Liver (tissue), 3 donors: ENCODE measurements at regions not wholly inside any gene's neighbourhood (a gene's known extent, or its start where the extent isn't known, plus 50 kb on each side); places are given as distances from the start of the nearest gene placed in this dataset.
"Not testable (repeated sequence)": the region's sequence is repeated elsewhere in the genome, so short reads cannot be mapped to it uniquely, and the experiment has no call there.

Experiments
- GABPA ChIP-seq, 2 donors: IDR thresholded peaks in 1 of 2; conservative IDR thresholded peaks in 1 of 2; 2 replicates each; pipeline ENCODE4 v1.6.1; 2016; ENCODE audit warnings: antibody characterized with exemption in 2 of 2, mild to moderate bottlenecking in 1 of 2, moderate library complexity in 1 of 2
- HNF4G ChIP-seq: IDR thresholded peaks from 2 replicates; pipeline ENCODE4 v1.6.1; 2016; ENCODE audit warnings: antibody characterized with exemption
- JUND ChIP-seq, 2 donors: IDR thresholded peaks; 2 replicates each; pipeline ENCODE4 v1.6.1; 2016; ENCODE audit warnings: antibody characterized with exemption in 2 of 2
- RXRA ChIP-seq, 2 donors: IDR thresholded peaks; 2 replicates each; pipeline ENCODE4 v1.6.1; 2017 to 2018; ENCODE audit warnings: antibody characterized with exemption in 2 of 2, mild to moderate bottlenecking in 1 of 2
- SP1 ChIP-seq: IDR thresholded peaks from 2 replicates; pipeline ENCODE4 v1.6.1; 2018; ENCODE audit warnings: antibody characterized with exemption, mild to moderate bottlenecking
- TAF1 ChIP-seq: conservative IDR thresholded peaks from 2 replicates; pipeline ENCODE4 v1.6.1; 2016; ENCODE audit warnings: antibody characterized with exemption, mild to moderate bottlenecking
- YY1 ChIP-seq: IDR thresholded peaks from 2 replicates; pipeline ENCODE4 v1.6.1; 2016; ENCODE audit warnings: antibody characterized with exemption, mild to moderate bottlenecking
- TF ChIP-seq, protein P1 (sequence below): fragments of 150-350 bp; IDR thresholded peaks from 2 replicates; pipeline ENCODE4 v1.5.1; 2017; ENCODE audit warnings: improper control_type of control experiment, low read depth, low read length; ENCODE audit not compliant: missing input control
- TF ChIP-seq, protein P2 (sequence below): IDR thresholded peaks from 2 replicates; pipeline ENCODE4 v1.6.1; 2016; ENCODE audit warnings: antibody characterized with exemption
- TF ChIP-seq, protein P3 (sequence below): IDR thresholded peaks from 2 replicates; pipeline ENCODE4 v1.6.1; 2016; ENCODE audit warnings: antibody characterized with exemption, mild to moderate bottlenecking
- TF ChIP-seq, protein P4 (sequence below): IDR thresholded peaks from 2 replicates; pipeline ENCODE4 v1.6.1; 2016; ENCODE audit warnings: antibody characterized with exemption
- TF ChIP-seq, protein P5 (sequence below): IDR thresholded peaks from 2 replicates; pipeline ENCODE4 v1.6.1; 2016; ENCODE audit warnings: antibody characterized with exemption
- donor health status: healthy.
- donor health status: healthy.

DNA sequence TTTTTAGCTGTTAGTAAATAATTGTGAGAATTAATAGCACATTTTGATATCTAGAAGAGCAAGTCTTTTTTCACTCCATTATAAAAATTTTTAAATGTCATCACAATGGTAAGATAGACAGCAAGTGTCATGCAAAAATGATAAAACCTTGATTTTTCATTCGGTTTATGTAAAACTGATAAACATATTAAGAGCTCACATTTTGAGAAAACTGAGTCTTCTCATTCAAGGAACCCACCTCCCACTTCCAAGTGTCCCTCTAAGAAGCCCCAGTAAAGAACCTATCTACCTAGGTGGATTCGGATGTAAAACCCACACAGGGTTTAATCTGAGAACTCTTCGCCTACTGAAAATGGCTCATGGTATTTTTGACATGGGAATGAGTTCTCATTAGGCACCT lies 87.1 kb upstream of the CCDC180 start:
- TF ChIP-seq, protein P1, sequence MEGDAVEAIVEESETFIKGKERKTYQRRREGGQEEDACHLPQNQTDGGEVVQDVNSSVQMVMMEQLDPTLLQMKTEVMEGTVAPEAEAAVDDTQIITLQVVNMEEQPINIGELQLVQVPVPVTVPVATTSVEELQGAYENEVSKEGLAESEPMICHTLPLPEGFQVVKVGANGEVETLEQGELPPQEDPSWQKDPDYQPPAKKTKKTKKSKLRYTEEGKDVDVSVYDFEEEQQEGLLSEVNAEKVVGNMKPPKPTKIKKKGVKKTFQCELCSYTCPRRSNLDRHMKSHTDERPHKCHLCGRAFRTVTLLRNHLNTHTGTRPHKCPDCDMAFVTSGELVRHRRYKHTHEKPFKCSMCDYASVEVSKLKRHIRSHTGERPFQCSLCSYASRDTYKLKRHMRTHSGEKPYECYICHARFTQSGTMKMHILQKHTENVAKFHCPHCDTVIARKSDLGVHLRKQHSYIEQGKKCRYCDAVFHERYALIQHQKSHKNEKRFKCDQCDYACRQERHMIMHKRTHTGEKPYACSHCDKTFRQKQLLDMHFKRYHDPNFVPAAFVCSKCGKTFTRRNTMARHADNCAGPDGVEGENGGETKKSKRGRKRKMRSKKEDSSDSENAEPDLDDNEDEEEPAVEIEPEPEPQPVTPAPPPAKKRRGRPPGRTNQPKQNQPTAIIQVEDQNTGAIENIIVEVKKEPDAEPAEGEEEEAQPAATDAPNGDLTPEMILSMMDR: not testable (repeated sequence)
- TF ChIP-seq, protein P2, sequence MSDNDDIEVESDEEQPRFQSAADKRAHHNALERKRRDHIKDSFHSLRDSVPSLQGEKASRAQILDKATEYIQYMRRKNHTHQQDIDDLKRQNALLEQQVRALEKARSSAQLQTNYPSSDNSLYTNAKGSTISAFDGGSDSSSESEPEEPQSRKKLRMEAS: not testable (repeated sequence)
- TF ChIP-seq YY1; GABPA (IDR thresholded peaks at IDR 0.05 in 1 of 2, conservative IDR thresholded peaks at IDR 0.05 in 1 of 2); JUND (IDR thresholded peaks at IDR 0.05); RXRA (IDR thresholded peaks at IDR 0.05); SP1; TAF1; HNF4G: not testable (repeated sequence)
- TF ChIP-seq, protein P3, sequence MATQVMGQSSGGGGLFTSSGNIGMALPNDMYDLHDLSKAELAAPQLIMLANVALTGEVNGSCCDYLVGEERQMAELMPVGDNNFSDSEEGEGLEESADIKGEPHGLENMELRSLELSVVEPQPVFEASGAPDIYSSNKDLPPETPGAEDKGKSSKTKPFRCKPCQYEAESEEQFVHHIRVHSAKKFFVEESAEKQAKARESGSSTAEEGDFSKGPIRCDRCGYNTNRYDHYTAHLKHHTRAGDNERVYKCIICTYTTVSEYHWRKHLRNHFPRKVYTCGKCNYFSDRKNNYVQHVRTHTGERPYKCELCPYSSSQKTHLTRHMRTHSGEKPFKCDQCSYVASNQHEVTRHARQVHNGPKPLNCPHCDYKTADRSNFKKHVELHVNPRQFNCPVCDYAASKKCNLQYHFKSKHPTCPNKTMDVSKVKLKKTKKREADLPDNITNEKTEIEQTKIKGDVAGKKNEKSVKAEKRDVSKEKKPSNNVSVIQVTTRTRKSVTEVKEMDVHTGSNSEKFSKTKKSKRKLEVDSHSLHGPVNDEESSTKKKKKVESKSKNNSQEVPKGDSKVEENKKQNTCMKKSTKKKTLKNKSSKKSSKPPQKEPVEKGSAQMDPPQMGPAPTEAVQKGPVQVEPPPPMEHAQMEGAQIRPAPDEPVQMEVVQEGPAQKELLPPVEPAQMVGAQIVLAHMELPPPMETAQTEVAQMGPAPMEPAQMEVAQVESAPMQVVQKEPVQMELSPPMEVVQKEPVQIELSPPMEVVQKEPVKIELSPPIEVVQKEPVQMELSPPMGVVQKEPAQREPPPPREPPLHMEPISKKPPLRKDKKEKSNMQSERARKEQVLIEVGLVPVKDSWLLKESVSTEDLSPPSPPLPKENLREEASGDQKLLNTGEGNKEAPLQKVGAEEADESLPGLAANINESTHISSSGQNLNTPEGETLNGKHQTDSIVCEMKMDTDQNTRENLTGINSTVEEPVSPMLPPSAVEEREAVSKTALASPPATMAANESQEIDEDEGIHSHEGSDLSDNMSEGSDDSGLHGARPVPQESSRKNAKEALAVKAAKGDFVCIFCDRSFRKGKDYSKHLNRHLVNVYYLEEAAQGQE: not testable (repeated sequence)
- TF ChIP-seq, protein P4, sequence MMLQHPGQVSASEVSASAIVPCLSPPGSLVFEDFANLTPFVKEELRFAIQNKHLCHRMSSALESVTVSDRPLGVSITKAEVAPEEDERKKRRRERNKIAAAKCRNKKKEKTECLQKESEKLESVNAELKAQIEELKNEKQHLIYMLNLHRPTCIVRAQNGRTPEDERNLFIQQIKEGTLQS: not testable (repeated sequence)
- TF ChIP-seq, protein P5, sequence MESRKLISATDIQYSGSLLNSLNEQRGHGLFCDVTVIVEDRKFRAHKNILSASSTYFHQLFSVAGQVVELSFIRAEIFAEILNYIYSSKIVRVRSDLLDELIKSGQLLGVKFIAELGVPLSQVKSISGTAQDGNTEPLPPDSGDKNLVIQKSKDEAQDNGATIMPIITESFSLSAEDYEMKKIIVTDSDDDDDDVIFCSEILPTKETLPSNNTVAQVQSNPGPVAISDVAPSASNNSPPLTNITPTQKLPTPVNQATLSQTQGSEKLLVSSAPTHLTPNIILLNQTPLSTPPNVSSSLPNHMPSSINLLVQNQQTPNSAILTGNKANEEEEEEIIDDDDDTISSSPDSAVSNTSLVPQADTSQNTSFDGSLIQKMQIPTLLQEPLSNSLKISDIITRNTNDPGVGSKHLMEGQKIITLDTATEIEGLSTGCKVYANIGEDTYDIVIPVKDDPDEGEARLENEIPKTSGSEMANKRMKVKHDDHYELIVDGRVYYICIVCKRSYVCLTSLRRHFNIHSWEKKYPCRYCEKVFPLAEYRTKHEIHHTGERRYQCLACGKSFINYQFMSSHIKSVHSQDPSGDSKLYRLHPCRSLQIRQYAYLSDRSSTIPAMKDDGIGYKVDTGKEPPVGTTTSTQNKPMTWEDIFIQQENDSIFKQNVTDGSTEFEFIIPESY: not testable (repeated sequence)
